ENCODE measurements at regions not wholly inside any gene's neighbourhood (a gene's known extent, or its start where the extent isn't known, plus 50 kb on each side); places are given as distances from the start of the nearest gene placed in this dataset.
A peak's percentile ranks its signal among the peaks of the same experiment; 100 is the strongest.
"Not testable (repeated sequence)": the region's sequence is repeated elsewhere in the genome, so short reads cannot be mapped to it uniquely, and the experiment has no call there.

GRCh38 chr7:51587604-51588003 is 271.0 kb upstream of the COBL start:
- no peak for DNase-seq

DNA sequence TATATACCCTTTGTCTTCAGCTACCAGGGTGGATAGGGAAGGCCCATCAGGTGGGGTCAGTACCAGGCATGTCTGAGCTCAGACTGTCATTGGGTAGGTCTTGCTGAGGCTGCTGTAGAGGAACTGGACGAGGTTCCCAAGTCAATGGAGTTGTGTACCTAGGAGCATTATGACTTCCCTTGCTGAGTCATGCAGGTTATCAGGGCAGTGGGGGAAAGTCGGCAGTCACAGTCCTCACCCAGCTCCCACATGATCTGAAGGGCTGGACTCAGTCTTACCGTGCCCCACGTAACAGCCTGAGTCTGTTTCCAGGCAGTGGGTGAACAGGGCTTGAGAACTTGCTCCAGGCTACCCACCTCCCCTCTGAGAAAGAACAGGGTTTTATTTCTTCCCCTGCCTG is 260.8 kb upstream of the COBL start:
- no peak for DNase-seq

DNA sequence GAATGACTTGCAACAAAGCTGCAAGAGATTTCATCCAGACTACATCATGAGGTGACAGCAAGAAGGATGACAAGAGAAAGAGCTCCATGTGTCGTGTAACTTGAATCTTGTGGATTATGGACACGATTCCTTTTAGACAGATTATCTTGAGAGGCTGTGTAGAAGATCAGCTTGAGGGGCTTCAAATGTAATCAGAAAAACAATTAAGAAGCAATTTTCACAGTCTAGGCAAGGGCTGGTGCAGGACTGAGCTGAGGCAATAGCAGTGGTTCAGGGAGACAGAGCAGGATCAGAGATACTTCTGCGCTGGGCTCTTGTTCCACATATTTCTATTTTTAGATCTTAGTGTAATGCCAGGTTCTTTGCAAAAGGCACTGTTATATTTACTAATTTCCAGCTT is 253.0 kb upstream of the COBL start:
- DNase-seq = no peak

DNA sequence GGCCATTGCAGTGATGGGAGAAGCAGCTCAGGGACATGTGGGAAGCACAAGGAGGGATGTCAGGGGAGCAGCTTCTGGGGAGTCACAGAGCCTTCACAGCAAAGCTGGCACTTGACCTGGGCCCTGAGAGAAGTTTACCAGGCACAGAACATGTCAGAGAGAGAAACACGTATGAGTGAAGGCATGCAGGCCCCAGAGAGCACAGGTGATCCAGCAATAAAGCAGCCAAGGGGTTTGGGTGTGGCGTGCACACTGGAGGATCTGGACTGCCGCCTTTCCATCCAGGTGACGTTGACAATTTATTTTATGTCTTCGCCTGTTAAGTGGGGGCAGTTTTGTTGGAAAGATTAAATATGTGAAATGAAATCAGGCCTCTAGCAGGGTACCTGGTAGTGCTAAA is 252.6 kb upstream of the COBL start:
- no peak for DNase-seq

- no peak for DNase-seq
These were observed 234.5 kb upstream of the COBL start for GRCh38 chr7:51551070-51551469.

DNA sequence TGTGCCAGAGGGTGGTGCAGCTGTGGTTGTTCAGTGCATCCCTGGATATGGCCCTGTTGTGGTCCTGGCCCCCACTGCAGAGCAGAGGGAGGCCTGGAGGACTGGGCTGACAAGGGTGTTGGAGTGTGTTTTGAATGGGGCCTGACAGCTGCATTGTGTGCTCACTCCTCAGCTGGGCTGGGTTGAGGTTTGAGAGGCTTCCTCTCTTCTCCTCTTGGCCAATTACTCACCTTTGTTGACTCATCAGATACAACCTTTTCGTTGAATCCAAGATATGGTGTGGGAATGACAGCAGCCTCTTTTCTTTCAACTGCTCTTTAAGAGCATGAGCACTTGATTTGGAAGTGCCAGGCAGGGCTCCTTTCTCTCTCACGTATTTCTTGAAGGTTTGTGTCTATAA is 228.5 kb upstream of the COBL start:
- DNase-seq = no peak

DNA sequence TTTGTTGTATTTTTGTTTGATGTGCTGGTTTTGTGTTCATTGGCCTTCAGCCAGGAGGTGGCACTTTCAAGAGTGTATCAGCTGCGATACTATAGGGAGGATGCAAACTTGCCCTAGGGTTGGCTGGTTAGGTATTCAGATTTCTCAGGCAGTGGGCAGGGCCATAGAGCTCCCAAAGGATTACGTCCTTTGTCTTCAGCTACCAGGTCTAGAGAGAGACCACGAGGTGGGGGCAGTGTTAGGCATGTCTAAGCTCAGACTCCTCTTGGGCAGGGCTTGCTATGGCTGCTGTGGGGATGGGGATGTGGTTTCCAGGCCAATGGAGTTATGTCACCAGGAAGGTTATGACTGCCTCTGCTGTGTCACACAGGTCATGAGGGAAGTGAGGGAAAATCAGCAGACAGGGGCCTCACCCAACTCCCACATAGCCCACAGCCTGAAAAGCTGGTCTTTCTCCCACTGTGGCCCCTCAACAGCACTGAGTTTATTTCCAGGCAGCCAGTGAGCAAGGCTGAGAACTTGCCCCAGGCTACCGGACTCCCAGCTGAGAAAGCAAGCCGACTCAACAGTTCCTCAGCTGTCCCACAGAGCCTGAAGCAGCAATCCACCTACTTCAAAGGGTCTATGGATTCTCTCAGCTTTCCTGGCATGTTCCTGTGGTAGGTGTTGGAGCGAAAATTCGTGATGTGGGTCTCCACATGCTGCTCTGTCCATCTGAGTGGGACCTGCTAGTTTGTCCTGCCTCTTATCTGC is 227.4 kb upstream of the COBL start:
- no peak for DNase-seq

DNA sequence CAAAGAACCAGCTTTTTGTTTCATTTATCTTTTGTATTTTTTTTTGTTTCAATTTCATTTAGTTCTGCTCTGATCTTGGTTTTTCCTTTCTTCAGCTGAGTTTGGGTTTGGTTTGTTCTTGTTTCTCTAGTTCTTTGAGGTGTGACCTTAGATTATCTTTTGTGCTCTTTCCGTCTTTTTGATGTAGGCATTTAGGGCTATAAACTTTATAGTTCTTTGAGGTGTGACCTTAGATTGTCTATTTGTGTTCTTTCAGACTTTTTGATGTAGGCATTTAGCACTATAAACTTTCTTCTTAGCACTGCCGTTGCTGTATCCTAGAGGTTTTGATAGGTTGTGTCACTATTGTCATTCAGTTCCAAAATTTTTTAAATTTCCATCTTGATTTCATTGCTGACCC is 224.3 kb upstream of the COBL start:
- not testable (repeated sequence) for DNase-seq

DNA sequence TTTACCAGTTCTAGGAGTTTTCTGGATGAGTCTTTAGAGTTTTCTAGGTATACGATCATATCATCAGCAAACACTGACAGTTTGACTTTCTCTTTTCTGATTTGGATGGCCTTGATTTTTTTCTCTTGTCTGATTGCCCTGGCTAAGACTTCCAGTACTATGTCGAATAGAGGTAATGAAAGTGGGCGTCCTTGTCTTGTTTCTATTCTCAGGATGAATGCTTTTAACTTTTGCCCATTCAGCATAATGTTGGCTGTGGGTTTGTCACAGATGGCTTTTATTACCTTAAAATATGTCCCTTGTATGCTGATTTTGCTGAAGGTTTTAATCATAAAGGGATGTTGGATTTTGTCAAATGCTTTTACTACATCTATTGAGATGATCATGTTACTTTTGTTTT is 223.2 kb upstream of the COBL start:
- no peak for DNase-seq

DNA sequence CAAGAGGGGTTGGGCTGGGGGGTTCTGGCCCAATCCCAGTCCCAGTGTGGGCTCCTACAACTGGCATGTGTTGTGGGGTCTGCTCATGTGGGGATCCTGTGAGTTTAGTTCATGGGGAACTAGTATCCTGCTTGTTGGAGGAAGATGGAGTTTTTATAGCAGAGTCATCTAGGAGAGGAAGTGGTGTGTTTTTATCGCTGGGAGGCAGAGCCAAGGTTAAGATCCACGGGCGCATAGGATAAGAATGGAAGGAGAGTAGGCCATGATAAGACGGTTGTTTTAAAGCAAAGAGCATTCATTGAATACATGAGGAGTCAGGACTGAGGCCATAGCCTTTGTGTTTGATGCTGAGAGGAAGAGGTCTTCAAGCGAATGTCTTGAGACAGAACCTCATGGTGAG is 211.6 kb upstream of the COBL start:
- no peak for DNase-seq

DNA sequence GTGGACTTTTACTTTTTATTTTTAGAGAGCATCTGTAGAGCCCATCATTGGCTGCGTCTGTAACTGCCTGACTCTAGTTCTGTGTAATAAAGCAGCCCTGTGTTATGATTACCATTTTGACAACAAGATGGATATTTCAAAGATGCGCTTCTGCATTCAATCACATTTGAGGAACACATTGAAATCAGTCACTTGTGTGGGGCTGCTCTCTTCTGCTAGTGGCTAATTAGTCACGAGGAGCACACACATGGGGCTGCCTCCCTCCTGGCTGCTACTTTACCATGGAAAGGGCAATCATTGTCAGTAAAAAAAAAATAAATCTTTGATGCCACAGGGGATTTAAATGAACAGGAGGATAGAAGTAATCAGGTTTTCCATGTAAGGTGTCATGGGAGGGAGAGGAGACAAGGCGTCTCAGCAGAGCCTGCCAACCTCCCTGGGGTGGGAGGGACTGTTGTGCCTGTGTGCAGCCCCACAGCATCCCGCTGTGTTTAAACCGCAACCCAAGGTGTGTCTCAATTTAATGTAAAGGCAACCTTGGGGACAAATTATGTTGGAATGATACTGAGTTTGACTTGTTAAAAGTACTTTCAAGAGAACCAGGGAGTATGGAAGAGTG is 205.2 kb upstream of the COBL start:
- peak; percentile 7 for DNase-seq

DNA sequence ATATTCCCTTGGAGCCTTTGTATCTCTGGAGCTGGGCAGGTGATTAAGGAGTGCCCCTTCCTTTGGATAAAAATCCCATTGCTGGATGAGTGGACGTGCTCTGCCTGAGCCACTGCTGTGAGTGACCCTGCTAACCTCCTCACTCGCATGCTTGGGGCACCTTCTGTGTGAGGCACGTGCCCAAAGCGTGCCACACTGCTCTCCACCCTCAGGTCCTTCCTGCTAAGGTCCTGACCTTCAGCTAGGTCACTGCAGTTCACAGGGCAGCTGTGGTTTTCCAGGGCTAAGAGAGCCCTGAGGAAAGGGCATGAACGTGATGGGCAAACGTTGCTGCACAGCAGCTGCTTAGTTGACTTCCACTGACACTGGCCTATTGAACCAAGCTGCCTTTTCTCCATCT is 204.4 kb upstream of the COBL start:
- no peak for DNase-seq

GRCh38 chr7:51518646-51519045 is 202.0 kb upstream of the COBL start:
- no peak for DNase-seq

- no peak for DNase-seq
These were observed 200.6 kb upstream of the COBL start for GRCh38 chr7:51517187-51517586.

DNA sequence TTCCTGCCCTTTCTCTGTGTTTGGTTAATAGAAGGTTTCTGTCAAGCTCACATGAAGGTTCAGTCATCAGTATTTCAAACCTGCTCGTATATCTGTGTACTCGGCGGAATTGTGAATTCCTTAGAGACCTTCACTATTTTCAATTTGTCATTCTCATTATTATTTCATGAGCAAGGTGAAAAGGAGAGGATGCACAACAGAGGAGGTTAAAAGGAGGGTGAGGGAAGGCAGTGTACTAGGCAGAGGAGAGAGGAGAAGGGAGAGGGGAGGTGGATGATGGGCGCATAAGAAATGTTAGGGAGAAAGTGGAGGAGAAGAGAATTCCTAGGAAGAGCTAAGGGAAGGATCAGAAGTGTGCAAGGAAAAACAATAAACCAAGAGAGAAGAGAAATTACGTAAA is 185.0 kb upstream of the COBL start:
- DNase-seq = no peak

DNA sequence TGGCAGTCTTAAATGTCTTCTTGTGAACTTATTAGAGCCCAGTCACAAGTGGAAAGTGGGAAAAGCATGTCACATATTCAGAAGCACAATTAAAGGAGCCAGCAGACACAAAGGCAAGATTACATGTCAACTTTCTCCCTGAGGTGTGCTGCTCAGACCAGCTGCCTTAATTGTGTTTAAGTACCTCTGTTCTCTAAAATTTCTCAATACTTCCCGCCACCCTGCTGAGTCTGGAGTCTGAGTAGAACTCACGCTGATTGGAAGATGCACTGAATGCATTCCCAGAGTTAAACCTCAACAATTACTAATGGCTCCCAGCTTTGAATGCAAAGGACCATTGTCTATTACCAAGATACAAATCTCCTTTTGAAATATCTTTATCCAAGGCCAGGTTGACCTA is 166.4 kb upstream of the COBL start:
- DNase-seq = peak; percentile 70

- no peak for DNase-seq
These were observed 164.8 kb upstream of the COBL start for GRCh38 chr7:51481421-51481820.

DNA sequence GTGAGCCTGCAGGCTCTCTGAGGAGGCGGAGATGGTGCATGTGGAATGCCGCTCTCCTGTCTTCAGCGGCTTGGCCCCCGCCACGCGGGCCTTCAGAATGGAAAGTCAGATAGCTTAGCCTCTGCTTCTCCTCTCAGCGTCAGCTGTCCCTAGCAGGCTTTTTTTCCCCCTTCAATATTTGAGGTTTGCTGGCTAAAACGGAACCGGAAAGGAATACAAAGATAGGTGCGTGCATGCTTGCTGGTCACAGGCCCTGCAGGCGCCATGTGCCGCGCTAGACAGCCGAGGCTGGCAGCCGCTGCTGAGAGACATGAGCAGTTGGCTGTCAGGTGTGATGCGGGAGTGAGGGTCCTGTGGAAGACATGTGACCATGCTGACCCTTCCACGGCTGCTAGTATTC is 161.2 kb upstream of the COBL start:
- no peak for DNase-seq

GRCh38 chr7:51477323-51477722 is 160.7 kb upstream of the COBL start:
- no peak for DNase-seq

DNA sequence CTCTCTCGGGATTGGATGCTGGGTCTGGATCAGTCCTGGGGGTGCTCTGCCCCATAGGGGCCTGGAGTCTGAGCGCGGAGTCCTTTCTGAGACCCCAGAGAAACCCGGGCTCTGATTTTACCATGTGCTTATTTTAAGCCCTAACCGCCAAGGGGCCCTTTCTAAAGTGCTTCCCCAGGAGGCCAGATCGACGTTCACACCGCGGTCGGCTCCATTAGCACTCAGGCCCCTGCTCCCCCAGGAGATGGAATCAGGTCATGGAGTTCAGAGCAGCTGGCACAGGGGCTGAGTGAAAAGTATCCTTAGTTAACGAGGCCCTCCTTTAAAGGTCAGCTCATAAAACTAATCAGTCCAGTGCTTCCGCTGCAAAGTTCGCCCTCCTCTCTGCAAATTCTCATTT is 159.4 kb upstream of the COBL start:
- DNase-seq = no peak

- no peak for DNase-seq
These were observed 156.3 kb upstream of the COBL start for GRCh38 chr7:51472873-51473272.

DNA sequence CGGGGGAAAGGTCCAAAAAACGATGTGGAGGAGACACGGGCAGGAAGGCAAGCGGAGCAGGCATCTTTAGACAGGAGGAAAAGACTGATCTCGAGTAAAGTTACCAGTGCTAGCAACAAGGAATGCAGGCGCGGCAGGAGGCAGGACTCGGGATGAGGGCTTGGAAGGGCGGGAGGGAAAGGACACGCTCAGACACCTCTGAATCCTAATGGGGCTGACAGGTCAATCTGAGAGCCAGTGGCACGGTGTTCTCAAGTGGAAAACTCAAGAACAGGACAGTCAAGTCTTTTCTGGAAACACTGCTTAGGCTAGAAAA is 155.3 kb upstream of the COBL start:
- no peak for DNase-seq

DNA sequence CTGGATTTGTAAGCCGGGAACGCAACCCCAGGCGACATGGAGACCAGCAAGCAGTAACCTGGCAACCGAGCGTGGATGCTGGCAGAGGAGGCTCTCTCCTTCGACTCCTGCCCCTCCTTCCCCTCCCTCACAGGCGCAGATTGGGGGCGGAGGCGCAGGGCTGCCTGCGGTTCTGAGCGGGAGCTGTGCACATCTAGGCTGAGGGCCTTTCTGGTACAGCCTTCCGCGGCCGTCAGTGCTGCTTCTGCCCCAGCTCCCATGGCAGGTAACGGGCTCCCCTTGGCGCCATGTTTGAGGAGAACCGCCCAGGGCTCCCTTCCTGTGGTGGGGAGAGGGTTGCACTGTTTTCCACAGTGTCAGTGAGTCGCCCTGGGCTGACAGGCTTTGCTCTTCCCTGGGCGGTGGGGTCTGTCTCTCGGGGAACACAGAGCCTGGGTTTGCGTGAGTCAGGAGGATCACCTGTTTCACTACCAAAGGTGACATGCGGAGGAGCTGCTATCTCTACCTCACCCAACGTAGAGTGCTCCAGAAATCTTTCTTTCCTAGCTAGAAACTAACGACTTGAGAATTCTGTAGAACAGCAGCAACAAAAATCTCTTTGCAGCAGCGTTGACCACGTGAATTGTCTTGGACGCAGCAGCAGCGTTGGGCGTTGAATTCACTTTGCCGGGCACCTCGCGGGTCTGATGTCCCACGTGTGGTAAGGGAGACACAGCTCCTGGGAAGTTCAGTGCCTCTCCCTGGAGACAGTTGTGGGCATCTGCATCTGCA is 154.8 kb upstream of the COBL start:
- peak; percentile 72 for DNase-seq

GRCh38 chr7:51467384-51468017 is 150.9 kb upstream of the COBL start:
- DNase-seq = no peak
